Mammary epithelial cell (primary cell): ENCODE measurements at regions not wholly inside any gene's neighbourhood (a gene's known extent, or its start where the extent isn't known, plus 50 kb on each side); places are given as distances from the start of the nearest gene placed in this dataset.

ENCODE experiments used
- CTCF ChIP-seq, 2 donors: IDR thresholded peaks in 1 of 2; conservative IDR thresholded peaks in 1 of 2; 2 replicates each; pipeline ENCODE4 v1.5.1; 2011 to 2012; ENCODE audit warnings: inconsistent platforms in 2 of 2, low read length in 2 of 2, mild to moderate bottlenecking in 2 of 2, control low read depth in 1 of 2, low read depth in 1 of 2; ENCODE audit not compliant: insufficient read depth in 1 of 2; ENCODE audit errors: extremely low read depth in 1 of 2
- EZH2 ChIP-seq: IDR thresholded peaks from 2 replicates; pipeline ENCODE4 v1.6.1; 2012; ENCODE audit warnings: low read length, inconsistent platforms, borderline replicate concordance

DNA sequence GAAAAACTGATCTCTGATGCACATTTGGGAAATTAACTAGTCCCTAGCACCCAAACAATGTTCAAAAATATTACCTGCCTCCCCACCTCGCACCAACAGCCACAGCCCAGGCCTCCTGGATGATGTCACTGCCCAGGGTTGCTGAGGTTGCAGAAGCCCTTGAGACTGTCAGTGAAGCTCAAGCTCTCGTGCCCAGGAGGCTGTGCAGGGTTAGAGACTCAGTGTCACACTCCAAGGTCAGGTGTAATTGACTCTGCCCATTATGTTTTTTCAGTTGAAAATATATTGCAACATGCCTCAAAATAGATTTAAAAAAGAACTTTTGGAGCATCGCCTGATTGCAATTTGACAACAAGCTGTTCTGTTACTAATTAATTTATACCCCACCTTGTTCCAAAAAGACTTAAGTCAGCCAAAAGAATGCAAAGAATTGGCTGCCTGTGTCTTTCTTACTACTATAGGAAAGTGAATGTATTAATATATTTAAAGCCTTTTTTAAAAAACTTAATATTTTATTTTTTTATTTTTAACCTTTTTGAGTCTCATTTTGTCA, 72.3 kb downstream of the CMAS start:
- TF ChIP-seq CTCF (conservative IDR thresholded peaks at IDR 0.05 in 1 of 2, IDR thresholded peaks at IDR 0.05 in 1 of 2; ENCODE audit: extremely low read depth in 1 of 2, insufficient read depth in 1 of 2, low read depth in 1 of 2, low read length in 2 of 2): no peak
- no peak for TF ChIP-seq EZH2
